COR-L47 (cell line): ENCODE measurements at regions not wholly inside any gene's neighbourhood (a gene's known extent, or its start where the extent isn't known, plus 50 kb on each side); places are given as distances from the start of the nearest gene placed in this dataset.
A peak's percentile ranks its signal among the peaks of the same experiment; 100 is the strongest.

Experiments used
- DNase-seq: peaks from one replicate; lab custom pipeline; 2025; lab: John Stamatoyannopoulos, UW

- no peak for DNase-seq
Measured at GRCh38 chr18:67290421-67290820, 226.1 kb downstream of the DSEL start.

GRCh38 chr18:67285583-67285982, 230.9 kb downstream of the DSEL start:
- no peak for DNase-seq

GRCh38 chr18:67282796-67283195, 233.7 kb downstream of the DSEL start:
- DNase-seq, result peak; percentile 62

GRCh38 chr18:67281746-67282145, 234.8 kb downstream of the DSEL start:
- peak; percentile 31 for DNase-seq

GRCh38 chr18:67280486-67281242, 235.9 kb downstream of the DSEL start:
- DNase-seq, result no peak

- no peak for DNase-seq
Measured at GRCh38 chr18:67279988-67280387, 236.5 kb downstream of the DSEL start.

- DNase-seq, result no peak
Measured at GRCh38 chr18:67278984-67279383, 237.5 kb downstream of the DSEL start.

- DNase-seq, result no peak
Measured at GRCh38 chr18:67276638-67277037, 239.9 kb downstream of the DSEL start.

GRCh38 chr18:67273288-67273687, 243.2 kb downstream of the DSEL start:
- no peak for DNase-seq

- no peak for DNase-seq
Measured at GRCh38 chr18:67269206-67269605, 247.3 kb downstream of the DSEL start.

- no peak for DNase-seq
Measured at GRCh38 chr18:67268530-67268929, 248.0 kb downstream of the DSEL start.

- no peak for DNase-seq
Measured at GRCh38 chr18:67266246-67267237, 250.0 kb downstream of the DSEL start.

- no peak for DNase-seq
Measured at GRCh38 chr18:67265464-67266245, 250.9 kb downstream of the DSEL start.

GRCh38 chr18:67261931-67262552, 254.5 kb downstream of the DSEL start:
- DNase-seq, result no peak

- no peak for DNase-seq
Measured at GRCh38 chr18:67260841-67261240, 255.7 kb downstream of the DSEL start.

- no peak for DNase-seq
Measured at GRCh38 chr18:67250776-67251424, 265.6 kb downstream of the DSEL start.

GRCh38 chr18:67243799-67244587, 272.5 kb downstream of the DSEL start:
- DNase-seq, result no peak

- DNase-seq, result no peak
Measured at GRCh38 chr18:67242001-67242400, 274.5 kb downstream of the DSEL start.

- no peak for DNase-seq
Measured at GRCh38 chr18:67241299-67241698, 275.2 kb downstream of the DSEL start.

GRCh38 chr18:67239826-67240225, 276.7 kb downstream of the DSEL start:
- no peak for DNase-seq
